ENCODE measurements at regions not wholly inside any gene's neighbourhood (a gene's known extent, or its start where the extent isn't known, plus 50 kb on each side); places are given as distances from the start of the nearest gene placed in this dataset.

- TF ChIP-seq CTCF (IDR thresholded peaks at IDR 0.05) (no peak), POLR2A (IDR thresholded peaks at IDR 0.05) (no peak)
These were observed 176.5 kb upstream of the RUNX1 start for GRCh38 chr21:35225573-35225972.
